Erythroblast (primary cell): ENCODE measurements at regions not wholly inside any gene's neighbourhood (a gene's known extent, or its start where the extent isn't known, plus 50 kb on each side); places are given as distances from the start of the nearest gene placed in this dataset.

Experiments
- GATA1 ChIP-seq: IDR thresholded peaks from 2 replicates; pipeline ENCODE4 v1.6.1; 2011; ENCODE audit warnings: low read depth, mild to moderate bottlenecking, control low read depth, low read length, moderate library complexity
- POLR2A ChIP-seq: IDR thresholded peaks from 2 replicates; pipeline ENCODE4 v1.6.1; 2011; ENCODE audit warnings: mild to moderate bottlenecking, low read length

DNA sequence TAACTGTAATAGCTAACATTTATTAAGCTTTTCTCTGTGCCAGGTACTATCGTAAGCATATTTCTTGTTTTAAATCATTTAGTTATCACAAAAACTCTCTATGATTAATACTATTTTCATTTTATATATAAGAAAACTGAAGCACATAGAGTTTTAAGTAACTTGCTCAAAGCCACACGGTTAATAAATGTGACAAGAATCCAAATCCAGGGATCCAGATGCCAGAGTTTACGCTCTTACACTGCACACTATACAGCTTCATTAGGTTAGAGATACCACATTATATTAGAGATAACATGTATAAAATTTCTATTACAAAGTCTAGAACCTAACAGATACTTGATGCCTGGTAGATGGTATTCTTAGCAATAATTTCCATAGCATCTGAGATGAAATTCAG, 265.2 kb downstream of the SHOX2 start:
- TF ChIP-seq GATA1 (no peak), POLR2A (no peak)
